GM12874 (cell line): ENCODE measurements at regions not wholly inside any gene's neighbourhood (a gene's known extent, or its start where the extent isn't known, plus 50 kb on each side); places are given as distances from the start of the nearest gene placed in this dataset.

Experiments used
- CTCF ChIP-seq: IDR thresholded peaks from 2 replicates; pipeline ENCODE4 v1.5.1; 2011; ENCODE audit warnings: low read depth, mild to moderate bottlenecking, control low read depth, low read length, moderate library complexity; ENCODE audit not compliant: insufficient read depth

GRCh38 chr6:170045563-170045960, 245.3 kb downstream of the DLL1 start:
- no peak for TF ChIP-seq CTCF

- no peak for TF ChIP-seq CTCF
Measured at GRCh38 chr6:170044836-170045562, 245.9 kb downstream of the DLL1 start.

GRCh38 chr6:170043881-170044790, 246.7 kb downstream of the DLL1 start:
- TF ChIP-seq CTCF, result no peak

GRCh38 chr6:170043150-170043819, 247.6 kb downstream of the DLL1 start:
- no peak for TF ChIP-seq CTCF

GRCh38 chr6:170042596-170043118, 248.2 kb downstream of the DLL1 start:
- no peak for TF ChIP-seq CTCF

- TF ChIP-seq CTCF, result no peak
Measured at GRCh38 chr6:170042123-170042522, 248.8 kb downstream of the DLL1 start.

GRCh38 chr6:170041526-170041925, 249.4 kb downstream of the DLL1 start:
- TF ChIP-seq CTCF, result no peak
